GM20000 (cell line): ENCODE measurements at regions not wholly inside any gene's neighbourhood (a gene's known extent, or its start where the extent isn't known, plus 50 kb on each side); places are given as distances from the start of the nearest gene placed in this dataset.

Source experiments
- DNase-seq: peaks from one replicate; pipeline ENCODE4 v3.0.0; 2012; ENCODE audit warnings: low spot score
- CTCF ChIP-seq: IDR thresholded peaks from 2 replicates; pipeline ENCODE4 v1.5.1; 2012; ENCODE audit warnings: mild to moderate bottlenecking, control low read depth; ENCODE audit errors: extremely low read depth, missing control alignments

GRCh38 chr19:30078381-30078910, 136.4 kb downstream of the URI1 start:
- no peak for TF ChIP-seq CTCF
- no peak for DNase-seq

- DNase-seq, result no peak
- TF ChIP-seq CTCF, result no peak
These were observed 137.2 kb downstream of the URI1 start for GRCh38 chr19:30079200-30079599.

GRCh38 chr19:30082168-30082567, 140.1 kb downstream of the URI1 start:
- no peak for TF ChIP-seq CTCF
- DNase-seq, result no peak

GRCh38 chr19:30082611-30083010, 140.6 kb downstream of the URI1 start:
- DNase-seq, result no peak
- no peak for TF ChIP-seq CTCF

GRCh38 chr19:30083125-30083681, 141.2 kb downstream of the URI1 start:
- no peak for TF ChIP-seq CTCF
- DNase-seq, result no peak

- TF ChIP-seq CTCF, result no peak
- DNase-seq, result no peak
These were observed 141.7 kb downstream of the URI1 start for GRCh38 chr19:30083701-30084156.

GRCh38 chr19:30084390-30084819, 142.4 kb downstream of the URI1 start:
- no peak for DNase-seq
- TF ChIP-seq CTCF, result no peak
